Cardiac muscle cell (in vitro differentiated cells and primary cell): ENCODE measurements at regions not wholly inside any gene's neighbourhood (a gene's known extent, or its start where the extent isn't known, plus 50 kb on each side); places are given as distances from the start of the nearest gene placed in this dataset.

ENCODE experiments used
- DNase-seq, 2 donors: peaks; one replicate each; pipeline versions ENCODE4 v3.0.0 to v3.0.0-alpha.2; 2010 to 2017; ENCODE audit warnings: low read depth in 1 of 2, low spot score in 1 of 2
- H3K27ac ChIP-seq: fragments of 200-600 bp; sonication (generic); 2 replicates; pipeline ENCODE4 v1.5.1; 2016
- H3K27me3 ChIP-seq: fragments of 200-600 bp; sonication (generic); 2 replicates; pipeline ENCODE4 v1.6.0; 2016; ENCODE audit warnings: control low read depth
- H3K36me3 ChIP-seq: fragments of 200-600 bp; sonication (generic); 2 replicates; pipeline ENCODE4 v1.5.1; 2016; ENCODE audit warnings: control low read depth
- H3K4me1 ChIP-seq: fragments of 200-600 bp; sonication (generic); 2 replicates; pipeline ENCODE4 v1.8.1; 2017; ENCODE audit warnings: low read depth, mild to moderate bottlenecking, mixed run types
- H3K4me3 ChIP-seq: fragments of 200-600 bp; sonication (generic); 2 replicates; pipeline ENCODE4 v1.5.1; 2016; ENCODE audit warnings: mild to moderate bottlenecking
- H3K9me3 ChIP-seq: fragments of 200-600 bp; sonication (generic); 2 replicates; pipeline ENCODE4 v1.5.1; 2017; ENCODE audit warnings: low read depth, mild to moderate bottlenecking, control low read depth
- CTCF ChIP-seq: IDR thresholded peaks from 2 replicates; pipeline ENCODE4 v1.5.1; 2012; ENCODE audit warnings: low read depth, mild to moderate bottlenecking, low read length

- Histone ChIP-seq H3K4me1 (no peaks in the 10 kb centered on the region), H3K4me3 (no peak overlapping the region), H3K27me3 (no peaks in the 10 kb centered on the region), H3K27ac (no peak overlapping the region), H3K36me3 (no peaks in the 10 kb centered on the region), H3K9me3 (no peaks in the 10 kb centered on the region)
- no peak for DNase-seq
- no peak for TF ChIP-seq CTCF
These were observed 674.1 kb downstream of the SLITRK5 start for GRCh38 chr13:88345171-88345847.

GRCh38 chr13:88360761-88361160 is 689.6 kb downstream of the SLITRK5 start:
- H3K4me1 ChIP-seq: no peaks in the 10 kb centered on the region
- no peak overlapping the region for H3K4me3 ChIP-seq
- H3K27ac ChIP-seq: peak overlapping the region; percentile 41
- DNase-seq: peak in 1 of 2 donors; percentile 30
- H3K36me3 ChIP-seq: no peaks in the 10 kb centered on the region
- no peaks in the 10 kb centered on the region for H3K27me3 ChIP-seq
- H3K9me3 ChIP-seq: no peaks in the 10 kb centered on the region
- TF ChIP-seq CTCF: no peak

GRCh38 chr13:88369866-88370265 is 698.7 kb downstream of the SLITRK5 start:
- DNase-seq: no peak
- no peak overlapping the region for H3K4me3 ChIP-seq
- H3K36me3 ChIP-seq: no peaks in the 10 kb centered on the region
- H3K27ac ChIP-seq: no peak overlapping the region
- TF ChIP-seq CTCF: no peak
- H3K27me3 ChIP-seq: no peaks in the 10 kb centered on the region
- H3K9me3 ChIP-seq: no peaks in the 10 kb centered on the region
- H3K4me1 ChIP-seq: no peaks in the 10 kb centered on the region

- H3K27me3 ChIP-seq: no peaks in the 10 kb centered on the region
- no peak for DNase-seq
- H3K36me3 ChIP-seq: no peaks in the 10 kb centered on the region
- no peaks in the 10 kb centered on the region for H3K9me3 ChIP-seq
- H3K27ac ChIP-seq: no peak overlapping the region
- no peak overlapping the region for H3K4me3 ChIP-seq
- no peaks in the 10 kb centered on the region for H3K4me1 ChIP-seq
- no peak for TF ChIP-seq CTCF
These were observed 705.7 kb downstream of the SLITRK5 start for GRCh38 chr13:88376760-88377388.

GRCh38 chr13:88377852-88378251 is 706.7 kb downstream of the SLITRK5 start:
- H3K4me3 ChIP-seq: no peak overlapping the region
- no peak overlapping the region for H3K27ac ChIP-seq
- no peaks in the 10 kb centered on the region for H3K27me3 ChIP-seq
- no peaks in the 10 kb centered on the region for H3K4me1 ChIP-seq
- H3K9me3 ChIP-seq: no peaks in the 10 kb centered on the region
- H3K36me3 ChIP-seq: no peaks in the 10 kb centered on the region
- no peak for DNase-seq
- TF ChIP-seq CTCF: no peak
